ENCODE measurements at regions not wholly inside any gene's neighbourhood (a gene's known extent, or its start where the extent isn't known, plus 50 kb on each side); places are given as distances from the start of the nearest gene placed in this dataset.
A peak's percentile ranks its signal among the peaks of the same experiment; 100 is the strongest.

DNA sequence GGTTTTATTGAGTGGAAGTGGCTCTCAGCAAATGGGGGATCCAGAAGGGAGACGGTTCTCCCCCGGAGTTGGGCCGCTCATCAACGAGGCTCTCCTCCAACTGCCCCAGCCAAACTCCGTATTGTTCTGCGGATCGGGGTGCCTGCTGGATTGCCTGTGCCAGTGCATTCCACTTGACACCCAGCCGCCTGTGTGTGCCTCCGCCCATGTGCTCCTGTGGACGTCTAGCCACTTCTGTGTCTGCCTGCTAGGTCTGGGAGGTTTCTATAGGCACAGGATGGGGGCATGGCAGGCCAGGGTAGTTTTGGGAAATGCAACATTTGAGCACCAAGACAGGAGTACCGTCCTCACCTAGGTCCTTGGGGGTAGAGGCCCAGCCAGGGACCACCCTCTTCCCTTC lies 225.7 kb upstream of the AMIGO2 start:
- H4K8ac ChIP-seq (ENCODE audit: low read depth in 2 of 2, low read length in 2 of 2) = no peak overlapping the region
- ATAC-seq (ENCODE audit: low read depth) (no peak), DNase-seq (no peak)
- ChIA-PET POLR2A (ENCODE audit: unreplicated experiment) (no interaction called here), CTCF (no interaction called here)
- dilution Hi-C loops (cut with HindIII; ENCODE audit: low sequenced_read_pairs, unreplicated experiment) (no loop called here), in situ Hi-C loops (cut with MboI; ENCODE audit: low sequenced_read_pairs) (loop anchor here (5.0 kb wide), 1 partner anchor 273 kb away; no protein-coding TSS in a partner anchor), intact Hi-C loops (cut with micrococcal nuclease) (loop anchor here (10.0 kb wide), 1 partner anchor 379 kb away; no protein-coding TSS in a partner anchor)
- WGBS, 2 experiments (ENCODE audit: extremely low coverage in 2 of 2, insufficient read length in 1 of 2) = 95% methylated on average over 4 of the region's 11 CpGs; no CpG with 5 or more reads in 1 of the 2 experiments
- peak overlapping the region; percentile 42; the same call in 1 of the 2 replicates for H2BK20ac ChIP-seq (ENCODE audit: low read depth, low read length)
- no peaks in the 10 kb centered on the region for H3K36me3 ChIP-seq (ENCODE audit: control insufficient read depth, insufficient read depth, low read length)
- no peak overlapping the region; the same call in 1 of the 3 replicates for H2BK15ac ChIP-seq (ENCODE audit: low read depth, low read length)
- peak overlapping the region; percentile 27; the same call in 1 of the 2 replicates for H2BK120ac ChIP-seq (ENCODE audit: low read depth, low read length)
- no peaks in the 10 kb centered on the region for H4K20me1 ChIP-seq (ENCODE audit: insufficient read depth, low read length)
- peak overlapping the region; percentile 29; the same call in 1 of the 2 replicates for H3K4ac ChIP-seq (ENCODE audit: low read depth, low read length)
- H3K4me3 ChIP-seq (ENCODE audit: insufficient read depth, low read depth, low read length) = no peak overlapping the region
- H3K56ac ChIP-seq (ENCODE audit: extremely low read depth, insufficient read depth, low read length) = no peak overlapping the region
- H3K4me1 ChIP-seq (ENCODE audit: control insufficient read depth, insufficient read depth, low read length) = peaks cover 8% of the 10 kb centered on the region
- no peak overlapping the region for H3K27ac ChIP-seq (ENCODE audit: insufficient read depth, low read length)
- no peak overlapping the region for H2AFZ ChIP-seq (replicated peaks; ENCODE audit: low read length, poor library complexity)
- H3K4me2 ChIP-seq (ENCODE audit: low read depth, low read length) = no peak overlapping the region
- H3K9ac ChIP-seq (ENCODE audit: low read depth, low read length) = no peak overlapping the region
- no peak overlapping the region for H2AK9ac ChIP-seq (replicated peaks; ENCODE audit: low read depth, low read length, poor library complexity)
- no peaks in the 10 kb centered on the region for H3K79me1 ChIP-seq (ENCODE audit: low read depth in 1 of 2, low read length in 2 of 2)
- H3K27me3 ChIP-seq (ENCODE audit: control insufficient read depth, insufficient read depth, low read length) = no peaks in the 10 kb centered on the region
- no peak overlapping the region; the same call in 1 of the 2 replicates for H3K18ac ChIP-seq (ENCODE audit: low read depth, low read length)
- no peak overlapping the region for H4K5ac ChIP-seq (ENCODE audit: low read depth, low read length)
- peaks cover 11% of the 10 kb centered on the region for H3K9me1 ChIP-seq (ENCODE audit: insufficient read depth, low read length)
- TF ChIP-seq, protein P1, sequence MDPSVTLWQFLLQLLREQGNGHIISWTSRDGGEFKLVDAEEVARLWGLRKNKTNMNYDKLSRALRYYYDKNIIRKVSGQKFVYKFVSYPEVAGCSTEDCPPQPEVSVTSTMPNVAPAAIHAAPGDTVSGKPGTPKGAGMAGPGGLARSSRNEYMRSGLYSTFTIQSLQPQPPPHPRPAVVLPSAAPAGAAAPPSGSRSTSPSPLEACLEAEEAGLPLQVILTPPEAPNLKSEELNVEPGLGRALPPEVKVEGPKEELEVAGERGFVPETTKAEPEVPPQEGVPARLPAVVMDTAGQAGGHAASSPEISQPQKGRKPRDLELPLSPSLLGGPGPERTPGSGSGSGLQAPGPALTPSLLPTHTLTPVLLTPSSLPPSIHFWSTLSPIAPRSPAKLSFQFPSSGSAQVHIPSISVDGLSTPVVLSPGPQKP (IDR thresholded peaks at IDR 0.05; ENCODE audit: borderline replicate concordance, low read depth, low read length) = no peak
- no peak overlapping the region for H2BK5ac ChIP-seq (ENCODE audit: low read depth, low read length, poor library complexity, severe bottlenecking)
- H4K91ac ChIP-seq (ENCODE audit: insufficient read depth, low read depth, low read length) = no peak overlapping the region
- H3K9me3 ChIP-seq (ENCODE audit: control insufficient read depth, insufficient read depth, low read length) = no peaks in the 10 kb centered on the region
- no peak overlapping the region for H3K14ac ChIP-seq (replicated peaks; ENCODE audit: low read depth, low read length)
- H3K23ac ChIP-seq (ENCODE audit: low read depth, low read length) = no peak overlapping the region
- peak overlapping the region; percentile 86; the same call in 1 of the 2 replicates for H2AK5ac ChIP-seq (ENCODE audit: low read depth, low read length)
- no TSS peak for BruUV-seq (replicated peaks)
